ENCODE measurements at regions not wholly inside any gene's neighbourhood (a gene's known extent, or its start where the extent isn't known, plus 50 kb on each side); places are given as distances from the start of the nearest gene placed in this dataset.

GRCh38 chr3:110413266-110413665 lies 658.4 kb upstream of the NECTIN3 start:
- TF ChIP-seq, protein P1, sequence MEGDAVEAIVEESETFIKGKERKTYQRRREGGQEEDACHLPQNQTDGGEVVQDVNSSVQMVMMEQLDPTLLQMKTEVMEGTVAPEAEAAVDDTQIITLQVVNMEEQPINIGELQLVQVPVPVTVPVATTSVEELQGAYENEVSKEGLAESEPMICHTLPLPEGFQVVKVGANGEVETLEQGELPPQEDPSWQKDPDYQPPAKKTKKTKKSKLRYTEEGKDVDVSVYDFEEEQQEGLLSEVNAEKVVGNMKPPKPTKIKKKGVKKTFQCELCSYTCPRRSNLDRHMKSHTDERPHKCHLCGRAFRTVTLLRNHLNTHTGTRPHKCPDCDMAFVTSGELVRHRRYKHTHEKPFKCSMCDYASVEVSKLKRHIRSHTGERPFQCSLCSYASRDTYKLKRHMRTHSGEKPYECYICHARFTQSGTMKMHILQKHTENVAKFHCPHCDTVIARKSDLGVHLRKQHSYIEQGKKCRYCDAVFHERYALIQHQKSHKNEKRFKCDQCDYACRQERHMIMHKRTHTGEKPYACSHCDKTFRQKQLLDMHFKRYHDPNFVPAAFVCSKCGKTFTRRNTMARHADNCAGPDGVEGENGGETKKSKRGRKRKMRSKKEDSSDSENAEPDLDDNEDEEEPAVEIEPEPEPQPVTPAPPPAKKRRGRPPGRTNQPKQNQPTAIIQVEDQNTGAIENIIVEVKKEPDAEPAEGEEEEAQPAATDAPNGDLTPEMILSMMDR (conservative IDR thresholded peaks at IDR 0.05; ENCODE audit: low read depth, low read length), result no peak
- H3K4me3 ChIP-seq (ENCODE audit: low read depth, low read length), result no peak overlapping the region
- DNase-seq (ENCODE audit: low read depth), result no peak

DNA sequence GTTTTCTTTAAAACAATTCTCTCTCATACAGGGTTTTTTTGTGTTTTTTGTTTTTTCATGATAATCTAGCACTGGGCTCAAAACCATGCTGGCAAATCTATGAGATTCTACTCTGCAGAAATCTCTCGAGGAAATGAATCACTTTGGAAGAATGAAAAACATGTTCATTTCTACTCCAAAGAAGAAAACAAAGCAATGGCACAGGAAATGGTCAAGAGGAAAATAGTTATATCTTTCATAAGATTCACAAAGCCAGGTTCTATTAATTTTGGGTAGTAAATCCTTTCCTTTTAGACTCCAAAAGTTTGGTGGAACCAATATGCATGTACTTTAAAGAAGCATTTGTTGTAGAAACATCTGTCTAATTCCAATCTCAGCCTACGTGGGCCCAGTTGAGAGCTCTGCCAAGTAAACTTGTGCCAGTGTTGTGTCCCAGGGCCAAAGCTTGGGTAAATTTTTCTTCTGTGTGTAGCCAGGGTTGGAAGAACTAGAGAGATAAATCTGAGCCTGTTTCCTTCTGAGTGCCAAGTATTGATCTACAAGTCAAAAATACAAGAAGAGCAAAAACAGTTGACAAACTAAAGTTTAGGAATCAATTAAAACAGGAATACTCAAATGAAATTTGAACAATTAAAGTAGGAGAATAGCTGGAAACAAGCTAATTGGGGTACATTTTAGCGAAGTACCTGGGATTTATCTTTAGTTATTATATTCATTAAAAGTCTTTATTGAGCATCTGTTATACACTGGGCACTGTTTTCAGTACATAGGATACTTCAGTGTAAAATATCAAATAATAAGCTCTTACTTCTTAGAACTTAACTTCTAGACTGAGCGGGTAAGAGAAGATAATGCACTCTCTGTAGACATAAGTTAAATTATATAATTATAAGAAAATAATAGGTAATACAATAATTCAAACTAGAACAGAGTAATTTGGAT lies 657.5 kb upstream of the NECTIN3 start:
- DNase-seq (ENCODE audit: low read depth), result peak; percentile 47
- TF ChIP-seq, protein P1 (conservative IDR thresholded peaks at IDR 0.05; ENCODE audit: low read depth, low read length), result no peak
- no peak overlapping the region for H3K4me3 ChIP-seq (ENCODE audit: low read depth, low read length)

DNA sequence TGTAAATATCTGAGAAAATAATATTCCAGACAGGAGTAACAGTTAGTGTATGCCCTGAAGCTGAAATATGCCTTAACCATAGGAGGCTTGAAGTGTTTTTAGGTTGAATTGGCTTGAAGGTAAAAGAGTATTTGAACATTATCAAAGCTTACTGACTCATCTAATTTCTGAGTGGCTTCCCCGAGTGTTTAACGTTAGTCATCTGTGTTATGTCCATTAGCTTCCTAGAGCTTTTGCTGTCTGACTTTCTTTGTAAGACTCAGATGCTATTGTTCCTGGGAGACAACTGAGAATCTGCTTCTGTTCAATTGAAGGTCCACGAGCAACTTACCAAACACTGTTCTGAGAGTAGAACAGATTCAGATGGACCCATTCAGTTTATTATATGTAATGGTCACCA lies 656.8 kb upstream of the NECTIN3 start:
- DNase-seq (ENCODE audit: low read depth), result peak; percentile 66
- H3K4me3 ChIP-seq (ENCODE audit: low read depth, low read length), result no peak overlapping the region
- TF ChIP-seq, protein P1 (conservative IDR thresholded peaks at IDR 0.05; ENCODE audit: low read depth, low read length), result no peak

- no peak overlapping the region for H3K4me3 ChIP-seq (ENCODE audit: low read depth, low read length)
- TF ChIP-seq, protein P1 (conservative IDR thresholded peaks at IDR 0.05; ENCODE audit: low read depth, low read length), result peak; percentile 8
- no peak for DNase-seq (ENCODE audit: low read depth)
These were observed 652.5 kb upstream of the NECTIN3 start for GRCh38 chr3:110419096-110419495.

GRCh38 chr3:110419601-110420000 lies 652.0 kb upstream of the NECTIN3 start:
- DNase-seq (ENCODE audit: low read depth), result no peak
- no peak overlapping the region for H3K4me3 ChIP-seq (ENCODE audit: low read depth, low read length)
- TF ChIP-seq, protein P1 (conservative IDR thresholded peaks at IDR 0.05; ENCODE audit: low read depth, low read length), result no peak

DNA sequence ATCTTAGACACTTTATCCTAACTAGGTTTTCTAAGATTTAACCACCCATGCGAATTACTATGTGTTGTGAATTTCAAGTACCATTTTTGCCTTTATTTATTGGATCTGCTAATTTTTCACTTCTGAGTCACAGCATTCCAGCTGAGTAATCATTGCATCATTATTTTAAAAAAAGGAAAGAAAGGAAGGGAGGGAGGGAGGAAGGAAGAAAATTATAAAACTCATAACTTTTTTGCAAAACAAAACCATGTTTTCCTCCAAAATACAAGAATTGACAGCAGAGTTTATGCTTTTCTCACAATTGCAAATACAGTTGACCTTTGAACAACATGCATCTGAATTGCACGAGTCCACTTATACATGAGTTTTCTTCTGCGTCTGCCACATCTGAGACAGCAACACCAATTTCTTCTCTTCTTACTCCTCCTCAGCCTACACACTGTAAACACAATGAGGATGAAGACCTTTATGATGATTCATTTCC lies 651.4 kb upstream of the NECTIN3 start:
- no peak overlapping the region for H3K4me3 ChIP-seq (ENCODE audit: low read depth, low read length)
- DNase-seq (ENCODE audit: low read depth), result peak; percentile 69
- TF ChIP-seq, protein P1 (conservative IDR thresholded peaks at IDR 0.05; ENCODE audit: low read depth, low read length), result no peak

All from epithelial cell of proximal tubule (primary cell).